Stimulated activated CD8-positive, alpha-beta memory T cell treated with anti-CD3 and anti-CD28 coated beads, Interleukin-4, amount 100 ng/mL, for 4 hours (primary cell): ENCODE measurements at regions not wholly inside any gene's neighbourhood (a gene's known extent, or its start where the extent isn't known, plus 50 kb on each side); places are given as distances from the start of the nearest gene placed in this dataset.

Experiments used
- DNase-seq, 2 donors: peaks; one replicate each; pipeline ENCODE4 v3.0.0-alpha.2; 2020; ENCODE audit warnings: low read depth in 2 of 2, low spot score in 1 of 2

DNA sequence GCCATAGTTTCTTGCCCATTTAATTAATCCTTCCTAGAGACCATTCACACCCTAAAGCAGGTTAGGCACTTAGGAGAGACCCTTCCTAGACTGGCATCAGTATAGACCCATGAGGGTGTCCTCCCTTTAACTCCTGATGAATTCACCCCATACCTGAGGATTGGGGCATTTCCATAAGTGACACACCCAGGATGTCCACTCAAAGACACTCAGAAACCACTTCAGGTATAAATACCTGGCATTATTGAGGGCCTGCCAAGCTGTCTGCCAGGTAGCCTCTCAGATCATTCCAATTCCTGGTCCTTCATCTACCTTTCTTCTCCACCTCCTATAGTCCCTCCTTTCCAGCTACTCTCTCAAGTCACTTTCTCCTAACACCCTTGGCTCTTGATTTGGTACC is 57.5 kb upstream of the SLC14A2 start:
- DNase-seq: no peak

DNA sequence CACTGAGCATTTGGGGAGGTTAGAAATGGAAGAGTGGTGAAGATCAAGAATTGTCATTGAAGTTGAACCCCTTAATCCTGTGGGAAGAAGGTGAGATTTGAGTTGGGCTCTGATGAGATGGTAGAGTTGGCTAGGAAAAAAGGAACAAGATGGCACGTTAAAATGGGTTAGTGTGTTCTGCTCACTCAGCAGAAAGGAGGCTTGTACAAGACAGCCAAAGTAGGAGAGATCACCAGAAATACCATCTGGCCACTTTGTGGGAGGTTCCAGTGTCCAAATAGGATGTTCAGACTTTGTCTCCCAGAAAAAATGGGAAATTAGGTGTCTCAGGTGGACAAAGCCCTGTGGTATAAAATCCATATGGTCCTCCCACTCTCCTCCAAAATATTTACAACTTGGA is 56.0 kb upstream of the SLC14A2 start:
- DNase-seq: no peak

DNA sequence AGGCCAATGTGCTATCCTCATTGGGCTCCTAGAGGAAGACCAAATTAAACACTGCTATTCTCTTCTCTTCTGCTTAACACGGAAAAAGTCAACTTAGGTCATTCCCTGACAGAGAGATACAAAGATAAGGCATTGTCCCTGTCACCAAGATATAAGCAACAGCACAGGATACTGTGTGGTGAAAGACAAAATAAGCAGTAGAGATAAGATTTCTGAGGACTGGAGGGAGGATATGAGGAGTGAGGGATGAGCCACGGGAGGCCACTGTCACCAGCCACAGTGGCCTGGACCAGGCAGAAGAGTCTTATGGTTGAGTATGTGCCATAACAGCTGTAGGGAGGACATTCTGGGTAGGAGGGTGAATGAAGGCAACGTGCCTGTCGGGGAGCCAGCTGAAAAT is 54.4 kb upstream of the SLC14A2 start:
- no peak for DNase-seq

DNA sequence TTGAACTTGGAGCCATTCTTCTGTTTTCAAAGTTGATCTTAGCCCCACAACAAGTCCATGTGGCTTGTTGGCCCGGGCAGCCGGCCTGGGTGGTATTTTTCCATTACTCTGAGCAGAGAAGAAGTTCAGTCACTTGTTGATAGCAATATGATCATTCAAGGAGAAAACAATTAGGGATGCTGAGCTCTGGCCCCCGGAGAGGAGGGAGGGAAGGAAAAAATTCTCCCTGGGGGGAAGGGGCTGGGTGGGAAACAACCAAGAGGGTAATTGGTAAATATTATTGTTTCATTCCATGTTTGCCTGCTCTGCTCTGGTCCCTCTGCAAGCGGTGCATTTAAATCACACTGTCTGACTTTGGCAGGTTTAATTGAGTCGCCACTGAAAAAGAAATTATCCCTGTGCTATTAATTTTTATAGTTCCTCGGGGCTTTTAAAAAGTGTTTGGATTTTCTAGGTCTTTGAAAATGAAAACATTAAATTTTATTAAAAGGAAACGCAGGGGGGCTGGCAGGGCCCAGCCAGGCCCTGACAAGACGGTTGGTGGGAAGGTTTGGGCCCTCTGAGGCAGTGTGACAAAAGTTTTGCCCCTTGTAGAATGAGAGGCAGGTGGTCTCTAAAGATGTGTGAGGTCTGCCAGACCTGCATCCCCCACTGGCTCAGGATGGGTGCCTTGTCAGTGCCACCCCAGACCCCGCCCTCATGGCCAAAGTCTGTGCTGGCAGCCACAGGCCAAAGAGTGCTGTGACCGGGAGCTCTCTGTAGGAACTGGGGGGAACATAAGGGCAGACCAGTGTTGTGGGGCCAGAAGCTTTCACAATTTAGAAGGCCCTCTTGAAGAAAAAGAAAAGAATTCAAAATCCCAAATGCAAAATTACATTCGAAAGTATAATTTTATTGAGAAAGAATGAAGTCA is 52.5 kb upstream of the SLC14A2 start:
- DNase-seq: no peak

DNA sequence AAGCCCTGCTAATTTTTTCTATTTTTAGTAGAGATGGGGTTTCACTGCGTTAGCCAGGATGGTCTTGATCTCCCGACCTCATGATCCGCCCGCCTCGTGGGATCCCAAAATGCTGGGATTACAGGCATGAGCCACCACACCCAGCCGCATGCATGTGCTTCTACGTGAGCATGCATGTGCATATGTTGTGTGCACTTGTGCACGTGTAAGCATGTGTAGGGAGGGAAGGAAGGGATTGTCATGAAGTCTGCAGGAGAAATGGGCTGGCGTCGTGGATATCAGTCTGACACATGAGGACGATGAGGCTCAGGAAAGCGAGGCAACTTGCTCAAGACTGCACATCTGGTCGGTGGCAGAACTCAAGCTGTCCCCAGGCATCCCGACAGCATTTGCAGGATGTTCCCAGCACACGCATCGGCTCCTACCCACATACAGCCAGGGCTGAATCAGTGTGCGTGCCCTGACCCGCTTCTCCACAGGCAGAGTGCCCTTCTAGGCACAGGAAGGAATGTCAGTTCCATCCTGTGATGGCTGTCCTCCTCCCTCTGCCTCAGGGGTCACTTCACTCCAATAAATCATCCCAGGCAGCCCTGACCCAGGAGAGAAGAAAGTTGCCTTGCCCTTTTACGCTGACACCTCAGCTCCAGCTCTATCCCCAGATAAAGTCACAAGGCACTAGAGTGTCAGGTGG is 49.9 kb upstream of the SLC14A2 start:
- DNase-seq: no peak
